Epithelial cell of prostate (primary cell): ENCODE measurements at regions not wholly inside any gene's neighbourhood (a gene's known extent, or its start where the extent isn't known, plus 50 kb on each side); places are given as distances from the start of the nearest gene placed in this dataset.

Experiments used
- DNase-seq: peaks from one replicate; pipeline ENCODE4 v3.0.0-alpha.2; 2011; ENCODE audit warnings: low read depth, low spot score
- H3K27ac ChIP-seq: fragments of 450-650 bp; 2 replicates; pipeline ENCODE4 v1.5.1; 2017; ENCODE audit warnings: mild to moderate bottlenecking

DNA sequence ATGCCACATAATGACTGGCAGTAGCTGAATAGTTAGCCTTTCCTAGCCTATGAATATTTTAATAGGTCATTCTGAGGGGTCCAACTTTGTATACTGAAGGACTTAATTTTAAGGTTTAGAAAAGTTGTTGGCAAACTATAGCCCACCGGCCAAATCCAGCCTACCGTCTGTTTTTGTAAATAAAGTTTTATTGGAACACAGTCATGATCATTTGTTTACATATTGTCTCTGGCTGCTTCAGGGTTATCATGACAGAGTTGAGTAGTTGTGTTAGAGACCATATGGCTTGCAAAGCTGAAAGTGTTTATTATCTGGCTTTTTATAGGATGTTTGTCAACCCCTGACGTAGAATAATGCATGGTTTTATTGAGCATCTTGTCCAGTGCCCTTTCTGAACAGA lies 73.4 kb downstream of the NTMT2 start:
- no peak for DNase-seq

DNA sequence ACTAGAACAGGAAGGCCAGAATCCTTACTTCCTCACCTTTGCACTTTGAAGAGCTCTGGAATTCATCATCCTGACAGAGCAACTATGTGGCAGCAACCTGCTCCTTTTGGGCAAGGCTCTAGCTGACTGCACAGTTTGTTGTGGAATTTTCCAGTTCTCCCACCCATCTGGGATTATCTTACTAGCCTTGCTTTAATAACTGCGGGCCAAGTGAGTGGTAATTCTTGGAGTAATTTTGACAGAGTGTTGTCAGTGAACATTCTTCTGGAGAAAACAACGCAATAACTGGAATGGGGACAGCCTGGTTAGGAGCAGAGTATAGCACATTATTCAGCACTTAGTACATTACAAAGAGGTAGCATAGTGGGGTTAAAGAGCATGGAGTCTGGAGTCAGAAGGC lies 75.3 kb downstream of the NTMT2 start:
- no peak overlapping the region for H3K27ac ChIP-seq
- no peak for DNase-seq

More for the DNA sequence above, 73.4 kb downstream of the NTMT2 start:
- H3K27ac ChIP-seq: no peak overlapping the region

DNA sequence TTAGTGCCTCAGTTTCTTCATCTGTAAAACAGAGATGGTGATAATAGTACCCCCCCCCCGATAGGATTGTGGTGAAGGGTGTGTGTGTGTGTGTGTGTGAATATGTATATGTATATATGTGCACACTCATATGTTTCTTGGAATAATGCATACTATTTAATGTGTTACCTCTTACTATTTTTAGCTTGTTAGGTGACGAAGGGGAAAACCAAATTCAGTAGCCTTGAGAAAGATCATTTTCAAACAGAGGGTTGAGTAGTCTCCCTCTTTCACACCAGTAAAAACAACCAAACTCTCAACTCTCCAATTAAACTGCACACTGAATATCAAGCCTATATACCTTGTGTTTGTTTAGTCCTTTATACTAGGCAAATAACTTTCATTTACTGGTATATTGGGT lies 75.7 kb downstream of the NTMT2 start:
- no peak for DNase-seq
- no peak overlapping the region for H3K27ac ChIP-seq

- DNase-seq: no peak
- H3K27ac ChIP-seq: no peak overlapping the region
Observed at GRCh38 chr1:170224469-170224868, 78.7 kb downstream of the NTMT2 start.

- DNase-seq: no peak
- H3K27ac ChIP-seq: no peak overlapping the region
Observed at GRCh38 chr1:170225781-170226530, 80.2 kb downstream of the NTMT2 start.

GRCh38 chr1:170226767-170227166 lies 81.0 kb downstream of the NTMT2 start:
- no peak for DNase-seq
- H3K27ac ChIP-seq: no peak overlapping the region

GRCh38 chr1:170230323-170230722 lies 84.6 kb downstream of the NTMT2 start:
- no peak overlapping the region for H3K27ac ChIP-seq
- no peak for DNase-seq

GRCh38 chr1:170231662-170232061 lies 85.9 kb downstream of the NTMT2 start:
- DNase-seq: no peak
- no peak overlapping the region for H3K27ac ChIP-seq

GRCh38 chr1:170238704-170239391 lies 93.1 kb downstream of the NTMT2 start:
- no peak for DNase-seq

GRCh38 chr1:170239445-170239844 lies 93.7 kb downstream of the NTMT2 start:
- H3K27ac ChIP-seq: no peak overlapping the region
- peak; percentile 2 for DNase-seq

More at GRCh38 chr1:170238704-170239391, 93.1 kb downstream of the NTMT2 start:
- H3K27ac ChIP-seq: no peak overlapping the region

- no peak for DNase-seq
- H3K27ac ChIP-seq: no peak overlapping the region
Observed at GRCh38 chr1:170240409-170240808, 94.7 kb downstream of the NTMT2 start.

DNA sequence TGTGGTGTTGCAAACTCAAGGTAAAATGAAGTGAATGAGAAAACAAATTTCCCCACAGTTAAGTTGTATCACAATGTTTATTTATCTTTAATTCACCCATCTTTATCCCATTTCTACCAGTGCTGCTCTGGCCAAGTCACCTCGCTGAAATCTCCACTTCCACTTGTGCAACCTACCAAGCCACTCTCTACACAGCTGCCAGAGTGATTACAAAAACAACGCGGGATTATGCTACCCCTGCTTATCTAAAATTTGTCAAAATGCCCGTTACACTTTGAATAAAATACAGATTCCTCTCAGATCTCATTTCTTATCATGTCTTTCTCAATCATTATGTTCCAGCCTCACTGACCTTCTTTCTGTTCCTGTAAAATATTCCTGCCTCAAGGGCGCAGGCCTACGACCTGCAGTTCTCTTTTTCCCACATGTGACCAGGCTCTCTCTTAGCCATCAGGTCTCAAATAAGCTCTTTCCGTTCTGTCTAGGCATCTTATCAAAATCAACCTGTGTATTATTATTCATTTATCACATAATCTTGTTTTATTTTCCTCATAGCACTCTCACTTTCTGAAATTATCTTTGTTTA lies 95.6 kb downstream of the NTMT2 start:
- H3K27ac ChIP-seq: no peak overlapping the region
- DNase-seq: no peak

GRCh38 chr1:170247751-170248521 lies 102.2 kb downstream of the NTMT2 start:
- no peak overlapping the region for H3K27ac ChIP-seq
- no peak for DNase-seq

DNA sequence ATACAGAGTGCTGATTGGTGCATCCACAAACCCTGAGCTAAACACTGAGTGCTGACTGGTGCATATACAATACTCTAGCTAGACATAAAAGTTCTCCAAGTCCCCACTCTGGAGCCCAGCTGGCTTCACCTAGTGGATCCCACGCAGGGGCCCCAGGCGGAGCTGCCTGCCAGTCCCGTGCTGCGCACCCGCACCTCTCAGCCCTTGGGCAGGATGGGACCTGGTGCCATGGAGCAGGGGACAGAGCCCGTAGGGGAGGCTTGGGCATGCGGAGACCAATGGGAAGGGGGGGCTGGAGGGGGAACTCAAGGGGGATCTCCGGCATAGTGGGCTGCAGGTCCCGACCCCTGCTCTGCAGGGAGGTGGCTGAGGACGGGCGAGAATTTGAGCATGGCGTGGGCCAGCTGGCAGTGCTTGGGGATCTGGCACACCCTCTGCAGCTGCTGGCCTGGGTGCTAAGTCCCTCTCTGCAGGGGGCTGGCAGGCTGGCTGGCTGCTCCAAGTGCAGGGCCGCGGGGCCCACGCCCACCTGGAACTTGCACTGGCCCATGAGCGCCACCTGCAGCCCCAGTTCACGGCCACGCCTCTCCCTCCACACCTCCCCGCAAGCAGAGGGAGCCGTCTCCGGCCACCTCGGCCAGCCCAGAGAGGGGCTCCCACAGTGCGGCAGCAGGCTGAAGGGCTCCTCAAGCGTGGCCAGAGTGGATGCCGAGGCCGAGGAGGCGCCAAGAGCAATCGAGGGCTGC lies 104.9 kb downstream of the NTMT2 start:
- no peak overlapping the region for H3K27ac ChIP-seq

GRCh38 chr1:170252851-170253579 lies 107.3 kb downstream of the NTMT2 start:
- H3K27ac ChIP-seq: no peak overlapping the region
- no peak for DNase-seq

More for the DNA sequence above, 104.9 kb downstream of the NTMT2 start:
- DNase-seq: no peak

- no peak for DNase-seq
- H3K27ac ChIP-seq: no peak overlapping the region
Observed at GRCh38 chr1:170254371-170254770, 108.6 kb downstream of the NTMT2 start.

- H3K27ac ChIP-seq: no peak overlapping the region
- no peak for DNase-seq
Observed at GRCh38 chr1:170261669-170262068, 115.9 kb downstream of the NTMT2 start.

DNA sequence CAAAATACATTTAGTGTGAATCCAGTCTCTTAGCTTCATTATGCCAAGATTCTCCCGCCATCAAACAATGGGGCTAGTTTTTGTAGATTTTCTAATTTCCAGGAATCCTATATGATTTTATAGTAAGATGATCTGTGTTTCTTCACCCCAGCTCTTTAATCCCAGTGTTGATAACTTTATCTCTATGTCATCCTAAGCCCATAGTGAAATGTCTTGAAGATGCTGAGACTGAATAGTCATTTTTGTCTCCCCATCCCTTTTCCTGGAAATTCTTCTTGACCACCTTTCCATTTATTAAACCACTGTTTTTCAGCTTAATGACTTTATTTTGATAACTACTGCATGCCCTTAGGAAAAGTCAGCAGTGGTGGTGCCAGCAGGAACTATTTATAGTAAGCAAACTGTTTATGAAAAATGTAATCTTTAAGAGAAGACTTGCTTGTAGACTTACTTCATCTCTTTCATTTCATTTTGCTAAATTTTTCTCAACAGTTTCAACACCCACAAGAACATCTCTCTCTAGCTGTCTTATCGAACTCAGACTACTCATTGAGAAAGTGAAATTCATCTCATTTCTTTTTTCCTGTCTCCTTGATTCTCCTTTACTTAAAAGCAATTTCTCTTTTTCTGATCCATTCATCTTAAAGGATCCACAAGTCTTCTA lies 116.6 kb downstream of the NTMT2 start:
- no peak overlapping the region for H3K27ac ChIP-seq
- DNase-seq: no peak

GRCh38 chr1:170265234-170265633 lies 119.5 kb downstream of the NTMT2 start:
- no peak overlapping the region for H3K27ac ChIP-seq
- no peak for DNase-seq
